ENCODE measurements at regions not wholly inside any gene's neighbourhood (a gene's known extent, or its start where the extent isn't known, plus 50 kb on each side); places are given as distances from the start of the nearest gene placed in this dataset.

- Mint-ChIP-seq H3K27me3 (ENCODE audit: low read depth in 3 of 3) (peaks cover 0 to 4% (median 2%) of the 10 kb centered on the region in 3 donors), H3K27ac (no peak overlapping the region), H3K4me1 (no peaks in the 10 kb centered on the region), H3K9me3 (peaks cover 0 to 5% (median 4%) of the 10 kb centered on the region in 7 donors), H3K36me3 (no peaks in the 10 kb centered on the region), H3K4me3 (no peak overlapping the region)
- H2AFZ ChIP-seq (ENCODE audit: insufficient read depth, low read depth, low read length, poor library complexity, severe bottlenecking) = no peak overlapping the region
- H3K4me2 ChIP-seq (replicated peaks; ENCODE audit: extremely low read depth, low read length, poor library complexity, severe bottlenecking) = no peak overlapping the region
- no peaks in the 10 kb centered on the region for H3K79me2 ChIP-seq (ENCODE audit: insufficient read depth, low read length)
- no peaks in the 10 kb centered on the region for H3K27me3 ChIP-seq (ENCODE audit: control insufficient read depth in 2 of 2, insufficient read depth in 2 of 2, low read length in 2 of 2)
- no peak for DNase-seq
- no peak overlapping the region for H3K4me3 ChIP-seq (replicated peaks in 1 of 3; ENCODE audit: low read depth in 2 of 3, low read length in 3 of 3)
- 80% methylated on average over 1 of the region's 3 CpGs for WGBS (ENCODE audit: insufficient coverage)
- no peaks in the 10 kb centered on the region for H4K20me1 ChIP-seq (ENCODE audit: insufficient read depth, low read length)
- intact Hi-C loops (cut with micrococcal nuclease) = no loop called here
- H3K36me3 ChIP-seq (replicated peaks in 1 of 2; ENCODE audit: control insufficient read depth in 1 of 2, insufficient read depth in 2 of 2, low read length in 2 of 2) = no peaks in the 10 kb centered on the region
- H3K9ac ChIP-seq (ENCODE audit: insufficient read depth, low read length, poor library complexity, severe bottlenecking) = no peak overlapping the region
- TF ChIP-seq CTCF (IDR thresholded peaks at IDR 0.05) = no peak
- H3K27ac ChIP-seq (ENCODE audit: low read depth in 1 of 2, low read length in 2 of 2) = no peak overlapping the region
- peaks cover 0 to 2% of the 10 kb centered on the region in 2 donors for H3K9me3 ChIP-seq (replicated peaks in 1 of 2; ENCODE audit: control insufficient read depth in 1 of 2, insufficient read depth in 1 of 2, low read length in 2 of 2)
- H3K4me1 ChIP-seq (ENCODE audit: control insufficient read depth in 1 of 2, insufficient read depth in 2 of 2, low read length in 2 of 2) = no peaks in the 10 kb centered on the region
Observed at GRCh38 chr4:154036856-154037255, 248.0 kb upstream of the SFRP2 start.

GRCh38 chr4:154035341-154035740, 246.5 kb upstream of the SFRP2 start:
- intact Hi-C loops (cut with micrococcal nuclease) = no loop called here
- Histone ChIP-seq H3K27ac (ENCODE audit: low read depth in 1 of 2, low read length in 2 of 2) (no peak overlapping the region), H3K27me3 (ENCODE audit: control insufficient read depth in 2 of 2, insufficient read depth in 2 of 2, low read length in 2 of 2) (no peaks in the 10 kb centered on the region), H4K20me1 (ENCODE audit: insufficient read depth, low read length) (no peaks in the 10 kb centered on the region), H3K36me3 (replicated peaks in 1 of 2; ENCODE audit: control insufficient read depth in 1 of 2, insufficient read depth in 2 of 2, low read length in 2 of 2) (no peaks in the 10 kb centered on the region), H3K9ac (ENCODE audit: insufficient read depth, low read length, poor library complexity, severe bottlenecking) (no peak overlapping the region), H3K4me2 (replicated peaks; ENCODE audit: extremely low read depth, low read length, poor library complexity, severe bottlenecking) (no peak overlapping the region), H3K4me1 (ENCODE audit: control insufficient read depth in 1 of 2, insufficient read depth in 2 of 2, low read length in 2 of 2) (no peaks in the 10 kb centered on the region), H2AFZ (ENCODE audit: insufficient read depth, low read depth, low read length, poor library complexity, severe bottlenecking) (no peak overlapping the region), H3K4me3 (replicated peaks in 1 of 3; ENCODE audit: low read depth in 2 of 3, low read length in 3 of 3) (no peak overlapping the region), H3K79me2 (ENCODE audit: insufficient read depth, low read length) (no peaks in the 10 kb centered on the region), H3K9me3 (replicated peaks in 1 of 2; ENCODE audit: control insufficient read depth in 1 of 2, insufficient read depth in 1 of 2, low read length in 2 of 2) (peaks cover 0 to 2% of the 10 kb centered on the region in 2 donors)
- no peak for DNase-seq
- H3K4me3 Mint-ChIP-seq = no peak overlapping the region
- H3K27ac Mint-ChIP-seq = no peak overlapping the region
- no CpG with 5 or more reads among the region's 1 CpG for WGBS (ENCODE audit: insufficient coverage)
- H3K4me1 Mint-ChIP-seq = no peaks in the 10 kb centered on the region
- peaks cover 0 to 8% (median 5%) of the 10 kb centered on the region in 7 donors for H3K9me3 Mint-ChIP-seq
- no peak for TF ChIP-seq CTCF (IDR thresholded peaks at IDR 0.05)
- peaks cover 0 to 4% (median under 1%) of the 10 kb centered on the region in 3 donors for H3K27me3 Mint-ChIP-seq (ENCODE audit: low read depth in 3 of 3)
- H3K36me3 Mint-ChIP-seq = no peaks in the 10 kb centered on the region
